ENCODE measurements at regions not wholly inside any gene's neighbourhood (a gene's known extent, or its start where the extent isn't known, plus 50 kb on each side); places are given as distances from the start of the nearest gene placed in this dataset.

DNA sequence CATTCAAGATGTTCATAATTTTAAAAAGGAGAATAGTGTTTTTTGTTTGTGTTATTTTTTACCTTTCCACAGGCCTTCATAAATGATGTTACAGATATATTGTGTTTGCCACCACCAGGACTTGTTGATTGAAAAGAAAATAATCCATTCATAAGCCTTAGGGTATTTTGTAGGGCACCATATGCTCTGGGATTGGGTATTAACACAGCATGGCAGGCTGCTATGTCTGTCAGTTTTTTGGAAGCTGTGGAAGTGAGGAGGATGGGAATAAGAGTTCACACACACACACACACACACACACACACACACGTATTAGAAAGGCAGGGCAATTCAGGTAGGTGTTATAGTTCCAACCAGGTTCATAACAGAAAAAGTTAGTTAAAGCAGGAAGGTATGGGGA lies 237.9 kb downstream of the HDGFL1 start:
- no peak for TF ChIP-seq ZNF416 (tag by site-specific recombination; IDR thresholded peaks at IDR 0.05)
- TF ChIP-seq HOXA7 (CRISPR knock-in tag; IDR thresholded peaks at IDR 0.05; ENCODE audit: borderline replicate concordance): no peak
- TF ChIP-seq KLF8 (tag by site-specific recombination; IDR thresholded peaks at IDR 0.05): no peak
- TF ChIP-seq, protein P1, sequence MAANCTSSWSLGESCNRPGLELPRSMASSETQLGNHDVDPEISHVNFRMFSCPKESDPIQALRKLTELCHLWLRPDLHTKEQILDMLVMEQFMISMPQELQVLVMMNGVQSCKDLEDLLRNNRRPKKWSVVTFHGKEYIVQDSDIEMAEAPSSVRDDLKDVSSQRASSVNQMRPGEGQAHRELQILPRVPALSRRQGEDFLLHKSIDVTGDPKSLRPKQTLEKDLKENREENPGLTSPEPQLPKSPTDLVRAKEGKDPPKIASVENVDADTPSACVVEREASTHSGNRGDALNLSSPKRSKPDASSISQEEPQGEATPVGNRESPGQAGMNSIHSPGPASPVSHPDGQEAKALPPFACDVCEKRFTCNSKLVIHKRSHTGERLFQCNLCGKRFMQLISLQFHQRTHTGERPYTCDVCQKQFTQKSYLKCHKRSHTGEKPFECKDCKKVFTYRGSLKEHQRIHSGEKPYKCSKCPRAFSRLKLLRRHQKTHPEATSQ (tag by site-specific recombination; IDR thresholded peaks at IDR 0.05): no peak
